ENCODE measurements at regions not wholly inside any gene's neighbourhood (a gene's known extent, or its start where the extent isn't known, plus 50 kb on each side); places are given as distances from the start of the nearest gene placed in this dataset.

GRCh38 chrX:10102046-10102704 is 54.6 kb upstream of the CLCN4 start:
- no peak for TF ChIP-seq CTCF (IDR thresholded peaks at IDR 0.05)
- TF ChIP-seq POLR2A (IDR thresholded peaks at IDR 0.05; ENCODE audit: low read depth) = no peak
- TF ChIP-seq POLR2AphosphoS5 (IDR thresholded peaks at IDR 0.05) = no peak

Data from esophagus muscularis mucosa (tissue), 3 donors.